GM11168 (cell line): ENCODE measurements at regions not wholly inside any gene's neighbourhood (a gene's known extent, or its start where the extent isn't known, plus 50 kb on each side); places are given as distances from the start of the nearest gene placed in this dataset.

Source experiments
- in situ Hi-C: fragments of 300-500 bp; cut with MboI; formaldehyde crosslinking; loops from one replicate; pipeline ENCODE4 v1.12.0; 2022; ENCODE audit warnings: low sequenced_read_pairs; ENCODE audit not compliant: unreplicated experiment

DNA sequence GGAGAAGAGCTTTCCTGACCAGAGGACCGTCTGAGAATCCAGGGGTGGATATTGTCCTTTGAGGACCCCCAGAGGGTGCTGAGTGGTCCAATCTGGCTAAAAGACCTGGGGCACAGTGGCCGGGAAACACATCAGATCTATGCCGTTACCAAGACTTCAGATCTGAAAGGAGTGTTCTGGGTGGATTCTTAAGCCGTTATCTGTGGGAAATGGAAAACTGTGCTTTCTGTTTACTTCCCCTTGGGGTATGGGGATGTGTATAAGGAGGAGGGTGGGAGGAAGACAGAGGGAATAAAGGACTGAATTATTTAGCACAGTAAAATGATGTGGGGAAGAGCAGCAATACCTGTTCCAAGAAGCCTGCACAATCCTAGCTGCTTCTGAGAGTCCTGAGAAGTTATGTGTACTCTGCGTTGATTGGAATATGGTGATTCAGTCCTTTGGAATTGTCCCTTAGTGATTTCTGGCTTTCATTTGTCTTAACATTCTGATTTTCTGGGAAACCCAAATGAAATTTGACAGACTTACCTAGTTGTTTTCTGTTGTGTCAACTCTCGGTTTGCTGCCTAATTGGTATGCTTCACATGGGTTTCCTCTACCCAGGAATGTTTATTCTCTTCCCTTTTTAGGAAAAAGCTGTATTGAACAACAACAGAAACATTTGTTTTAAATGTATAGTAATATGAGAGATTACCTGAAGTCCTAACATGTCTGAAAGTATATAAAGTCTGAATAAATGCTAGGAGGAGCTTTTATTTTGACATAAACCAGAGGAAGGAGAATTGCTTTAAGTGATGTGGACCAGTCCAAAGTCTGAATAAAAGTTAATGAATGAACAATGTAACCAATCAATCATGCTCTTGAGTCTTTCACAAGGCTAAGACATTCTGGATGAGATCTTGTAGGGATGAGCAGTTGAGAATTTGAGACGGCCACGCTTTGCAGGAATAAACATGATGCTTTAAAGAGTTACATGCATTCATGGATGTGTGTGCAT is 427.1 kb upstream of the C2CD4B start:
- in situ Hi-C loops, result no loop called here

DNA sequence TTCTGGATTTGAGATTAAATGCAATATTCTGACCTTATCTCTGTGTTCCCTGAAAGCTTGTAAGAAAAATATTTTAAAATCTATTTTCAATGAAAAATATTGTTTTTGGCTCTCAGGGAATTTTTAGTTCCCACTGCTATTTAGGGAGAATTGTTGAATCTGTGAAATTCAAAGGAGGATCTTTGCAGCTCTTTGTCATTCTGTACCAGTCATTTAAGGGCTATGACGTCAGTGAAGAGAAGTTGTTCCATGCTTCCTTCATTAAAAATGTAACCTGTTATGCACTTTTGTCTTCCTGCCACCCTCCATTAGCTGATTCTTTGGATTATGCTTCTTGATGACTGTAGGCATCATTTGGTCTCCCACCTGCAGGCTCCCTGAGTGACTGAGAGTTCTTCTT is 427.8 kb upstream of the C2CD4B start:
- in situ Hi-C loops, result no loop called here

- in situ Hi-C loops, result no loop called here
Measured at GRCh38 chr15:62593681-62594399, 428.8 kb upstream of the C2CD4B start.

DNA sequence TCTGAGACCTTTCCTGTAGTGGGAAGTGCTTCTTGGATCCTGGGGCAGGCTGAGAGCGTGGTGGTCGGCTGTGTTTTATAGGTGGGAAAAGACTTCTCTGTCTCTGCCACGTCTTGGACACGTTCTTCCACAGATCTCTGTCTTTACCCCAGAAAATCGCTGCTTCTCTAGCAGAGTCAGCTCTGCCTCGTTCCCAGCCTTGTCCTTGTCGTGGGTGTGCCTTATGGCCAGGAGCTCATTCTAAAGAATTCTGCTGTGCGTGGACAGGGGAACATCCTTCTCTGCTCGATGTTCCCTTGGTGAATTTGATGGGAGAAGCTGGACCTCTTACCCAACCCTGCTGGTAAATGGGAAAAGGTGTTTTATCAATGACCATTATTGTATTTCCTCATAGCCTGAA is 433.1 kb upstream of the C2CD4B start:
- in situ Hi-C loops, result no loop called here

DNA sequence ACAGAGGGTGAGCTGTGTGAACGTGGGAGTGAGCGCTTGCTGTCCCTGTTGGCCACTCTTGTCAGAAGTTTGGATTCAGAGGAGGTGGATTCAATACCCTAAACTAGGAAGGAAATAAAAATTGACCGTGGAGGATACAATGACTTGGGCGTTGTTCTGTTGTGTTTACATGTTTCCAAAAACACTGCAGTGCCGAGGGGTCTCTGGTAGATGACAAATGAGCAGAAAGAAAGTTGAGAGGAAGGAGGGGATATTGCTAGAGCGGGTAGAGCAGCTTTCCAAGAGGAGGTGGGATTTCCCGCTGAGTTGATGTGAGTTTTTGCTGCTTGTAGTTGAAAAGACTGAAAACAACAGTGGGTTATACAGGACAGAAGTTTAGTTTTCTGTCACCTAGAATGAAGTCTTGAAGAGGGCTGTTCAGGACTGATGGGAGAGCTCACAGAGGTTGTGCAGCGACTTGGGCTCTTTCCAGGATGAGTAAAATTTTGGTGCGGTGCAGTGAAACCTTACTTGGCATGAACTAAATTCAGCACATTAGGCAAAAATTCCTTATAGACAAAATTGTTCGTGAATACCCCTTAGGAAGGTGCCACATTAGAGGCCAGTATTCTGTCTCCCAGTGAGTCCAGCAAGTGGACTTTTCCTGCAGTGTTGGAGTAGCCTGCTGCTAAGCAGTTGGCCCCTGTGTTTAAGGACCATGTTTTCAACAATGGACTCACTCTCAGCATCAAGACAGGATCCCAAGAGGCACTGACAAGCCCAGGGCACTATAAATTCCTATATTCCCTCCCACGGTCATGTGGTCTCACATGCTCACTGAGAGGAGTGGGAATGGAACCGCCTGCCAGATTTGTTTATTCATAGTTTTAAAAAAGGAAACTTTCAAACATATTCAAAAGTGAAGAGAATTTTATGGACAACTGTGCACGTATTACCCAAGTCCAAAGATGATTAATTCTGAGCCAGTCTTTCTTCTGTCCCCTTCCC is 435.0 kb upstream of the C2CD4B start:
- in situ Hi-C loops, result no loop called here

DNA sequence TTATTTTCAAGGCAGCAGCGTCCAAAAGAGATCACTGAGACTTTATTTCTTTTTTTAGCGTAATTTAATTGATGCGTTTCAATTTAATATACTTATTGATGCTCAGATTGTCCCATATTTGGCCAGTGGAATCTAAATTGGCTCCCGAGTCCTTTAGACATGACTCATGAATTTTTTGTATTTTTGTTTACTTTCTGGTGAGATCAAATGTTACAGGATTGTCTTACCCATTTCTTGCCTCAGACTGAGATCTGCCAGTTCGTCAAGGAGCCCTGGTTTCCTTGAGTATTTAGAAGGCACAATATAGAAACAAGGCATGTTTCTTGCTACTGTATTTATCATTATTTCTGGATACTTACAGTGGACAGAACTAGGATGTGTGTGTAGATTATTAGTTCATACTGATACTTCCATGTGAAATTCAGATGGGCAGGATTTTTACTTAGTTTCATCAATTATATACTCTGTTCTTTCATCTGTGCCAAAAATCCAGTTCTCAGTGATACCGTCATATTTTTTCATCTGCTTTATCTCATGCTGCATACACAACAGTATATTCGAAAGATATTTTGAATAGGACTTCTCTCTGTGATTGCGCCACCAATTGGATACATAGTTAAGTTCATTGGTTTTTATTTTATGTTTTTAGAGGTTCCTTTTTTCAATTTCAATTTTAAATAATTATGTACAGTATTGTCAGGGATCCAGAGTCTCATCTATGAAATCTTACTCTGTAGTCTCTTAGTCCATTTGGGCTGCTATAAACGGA is 436.9 kb upstream of the C2CD4B start:
- in situ Hi-C loops, result no loop called here

DNA sequence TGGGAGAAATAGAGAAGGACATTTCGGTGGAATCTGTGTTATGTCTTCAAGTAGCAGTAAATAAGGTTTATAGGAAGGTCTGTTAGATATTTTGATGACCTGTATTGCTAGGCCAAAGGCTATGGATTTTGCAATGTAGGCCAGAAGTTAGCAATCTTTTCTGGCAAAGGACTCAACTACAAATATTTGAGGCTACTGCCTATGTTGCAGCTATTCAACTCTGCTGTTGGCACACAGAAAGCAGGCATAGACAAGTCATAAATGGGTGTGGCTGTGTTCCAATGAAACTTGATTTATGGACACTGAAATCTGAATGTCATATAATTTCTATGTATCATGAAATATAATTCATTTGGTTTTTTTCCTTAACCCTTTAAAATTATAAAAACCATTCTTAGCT is 438.7 kb upstream of the C2CD4B start:
- in situ Hi-C loops, result no loop called here

- in situ Hi-C loops, result no loop called here
Measured at GRCh38 chr15:62605282-62605681, 437.3 kb upstream of the TPM1 start.

GRCh38 chr15:62606376-62607113 is 436.0 kb upstream of the TPM1 start:
- in situ Hi-C loops, result no loop called here

DNA sequence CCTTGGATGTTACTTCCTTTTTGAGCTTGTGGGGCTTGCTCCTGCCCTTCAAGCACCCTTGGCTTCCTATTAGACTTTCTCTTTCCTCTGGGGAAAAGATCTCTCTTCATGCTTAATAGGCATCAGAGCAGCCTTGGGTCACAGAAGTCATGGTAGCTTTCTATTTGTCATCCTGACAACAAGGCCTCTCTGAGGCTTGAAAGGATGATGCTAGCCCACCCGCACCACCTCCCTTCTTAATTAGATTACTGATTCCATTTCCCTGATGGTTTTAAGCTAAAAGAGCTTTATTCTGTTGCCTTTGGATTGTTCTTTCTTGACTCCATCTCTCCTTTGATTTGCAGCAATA is 435.5 kb upstream of the TPM1 start:
- in situ Hi-C loops, result no loop called here

DNA sequence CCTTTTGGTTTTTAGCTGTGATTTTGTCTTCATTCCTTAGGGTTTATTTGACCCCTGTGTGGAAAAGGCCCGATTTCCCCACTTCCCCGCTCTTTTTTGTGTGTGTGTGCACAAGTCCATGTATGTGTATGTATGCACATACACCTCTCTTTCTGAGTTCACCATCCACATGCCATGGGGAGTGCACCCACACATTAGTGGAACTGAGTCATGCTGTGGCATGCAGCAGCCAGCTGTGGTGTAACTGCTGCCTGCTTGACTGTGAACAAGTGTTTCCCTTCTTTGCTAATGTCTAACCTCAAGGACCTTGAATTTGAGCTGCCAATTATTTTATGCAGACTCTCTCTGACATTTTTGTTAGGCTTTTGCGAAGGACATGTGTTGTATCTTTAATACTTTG is 434.9 kb upstream of the TPM1 start:
- in situ Hi-C loops, result no loop called here

DNA sequence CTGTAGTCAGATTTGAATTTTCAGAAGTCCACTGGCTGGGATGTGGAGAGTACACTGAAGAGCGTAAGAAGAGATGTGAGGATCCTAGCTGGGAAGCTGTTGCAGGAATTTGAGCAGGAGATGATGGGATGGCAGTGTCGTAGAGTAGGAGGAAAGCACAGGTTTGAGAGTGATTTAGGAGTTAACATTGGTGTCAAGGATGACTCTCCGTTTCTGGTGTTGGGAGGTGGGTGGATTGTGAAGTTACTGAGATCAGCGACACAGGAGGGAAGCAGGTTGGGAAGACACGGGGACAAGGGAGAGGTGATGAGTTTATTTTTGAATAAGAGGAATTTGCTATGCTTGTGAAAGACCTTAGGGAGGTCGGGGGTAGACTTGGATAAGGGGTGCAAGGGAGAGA is 434.2 kb upstream of the TPM1 start:
- in situ Hi-C loops, result no loop called here

DNA sequence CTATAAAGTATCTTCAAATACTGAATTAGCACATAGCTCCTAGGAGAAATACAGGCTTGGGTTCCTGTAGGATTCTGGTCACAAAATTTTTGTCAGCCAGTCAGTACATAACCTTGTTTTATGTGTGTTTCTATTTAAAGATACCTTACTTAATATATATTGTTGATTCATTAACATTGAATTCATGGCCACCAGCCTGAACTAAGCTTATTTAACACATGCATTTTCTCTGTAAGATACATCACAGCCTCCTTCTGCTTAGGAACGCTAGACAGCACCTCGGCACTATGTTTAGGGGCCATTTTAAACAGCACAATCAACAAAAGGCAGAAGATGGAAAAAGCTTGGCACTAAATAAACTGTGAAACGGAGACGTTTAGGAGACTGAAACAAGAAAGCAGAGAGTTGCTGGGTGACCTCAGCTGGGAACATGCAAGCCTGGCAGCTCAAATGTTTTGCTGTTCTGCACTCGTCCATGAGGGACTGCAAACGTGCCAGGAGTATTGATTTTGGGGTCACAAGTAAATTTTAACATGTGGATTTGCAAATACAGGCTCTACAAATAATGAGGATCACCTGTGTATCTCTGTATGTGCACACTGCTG is 432.2 kb upstream of the TPM1 start:
- in situ Hi-C loops, result no loop called here

DNA sequence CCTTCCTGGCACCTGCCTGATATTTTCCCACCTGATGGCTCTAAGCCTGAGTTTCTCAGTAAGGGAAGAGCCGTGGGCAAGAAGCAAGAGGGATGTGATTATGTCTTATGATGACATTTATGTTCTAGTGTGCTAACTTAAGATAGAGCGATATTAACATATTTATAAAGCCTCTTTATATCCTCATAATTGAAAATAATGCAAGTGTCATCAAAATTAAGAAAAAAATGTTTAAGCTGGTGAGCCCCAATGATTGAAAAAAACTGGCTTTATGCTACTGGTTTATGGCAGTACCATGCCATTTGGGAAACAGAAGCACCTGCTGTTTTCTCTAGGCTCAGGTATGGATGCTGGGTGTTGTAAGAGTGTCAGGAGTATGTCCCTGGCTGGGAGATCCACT is 431.5 kb upstream of the TPM1 start:
- in situ Hi-C loops, result no loop called here

DNA sequence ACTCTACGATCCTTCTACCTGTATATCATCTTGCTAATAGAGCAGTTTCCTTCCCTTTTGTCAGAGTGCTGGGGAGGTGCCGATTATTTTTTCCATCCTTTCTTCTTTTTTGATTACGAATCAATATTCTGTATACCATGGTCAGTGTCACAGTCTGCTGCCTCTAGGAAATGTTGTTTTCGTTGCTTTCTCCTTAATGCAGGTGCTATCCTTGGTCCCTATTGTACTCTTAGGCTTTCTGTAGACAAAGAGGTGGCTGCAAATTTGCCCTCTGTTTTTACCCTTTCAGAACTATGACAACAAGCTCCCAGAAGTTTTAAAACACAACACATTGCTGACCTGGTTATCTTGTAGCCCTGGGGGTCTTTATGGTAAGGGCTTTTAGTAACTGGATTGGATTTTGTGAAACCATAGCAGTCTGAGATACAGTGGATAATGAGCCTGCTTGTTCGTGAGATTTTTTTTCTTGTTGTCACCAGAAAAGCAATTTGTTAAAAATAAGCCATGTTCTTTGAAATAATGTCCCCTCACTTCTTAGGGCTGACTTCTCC is 430.3 kb upstream of the TPM1 start:
- in situ Hi-C loops, result no loop called here

- in situ Hi-C loops, result no loop called here
Measured at GRCh38 chr15:62612771-62613170, 429.8 kb upstream of the TPM1 start.

DNA sequence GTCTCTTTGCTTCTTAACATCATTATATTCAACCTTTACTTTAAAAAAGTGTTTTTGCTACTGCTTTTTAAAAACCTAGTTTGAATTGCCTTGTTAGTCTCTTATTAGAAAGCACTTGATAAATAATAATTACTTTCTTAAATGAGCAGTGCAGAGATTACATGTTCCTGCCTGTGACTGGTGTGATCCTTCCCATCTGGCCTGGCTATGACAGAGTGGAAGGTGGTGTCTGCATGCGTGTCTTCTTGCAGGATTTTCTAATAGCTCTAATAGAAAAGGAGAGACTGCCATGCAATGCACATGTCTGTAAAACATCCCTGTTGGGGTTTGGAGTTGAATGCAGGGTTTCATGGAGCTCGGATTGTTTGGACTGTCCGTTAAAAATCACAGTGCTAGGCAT is 425.8 kb upstream of the TPM1 start:
- in situ Hi-C loops, result no loop called here

- in situ Hi-C loops, result no loop called here
Measured at GRCh38 chr15:62617741-62618140, 424.8 kb upstream of the TPM1 start.
